COLO668 (cell line): ENCODE measurements at regions not wholly inside any gene's neighbourhood (a gene's known extent, or its start where the extent isn't known, plus 50 kb on each side); places are given as distances from the start of the nearest gene placed in this dataset.

Experiments used
- DNase-seq: peaks from one replicate; lab custom pipeline; 2025; ENCODE audit not compliant: unreplicated experiment; lab: John Stamatoyannopoulos, UW

DNA sequence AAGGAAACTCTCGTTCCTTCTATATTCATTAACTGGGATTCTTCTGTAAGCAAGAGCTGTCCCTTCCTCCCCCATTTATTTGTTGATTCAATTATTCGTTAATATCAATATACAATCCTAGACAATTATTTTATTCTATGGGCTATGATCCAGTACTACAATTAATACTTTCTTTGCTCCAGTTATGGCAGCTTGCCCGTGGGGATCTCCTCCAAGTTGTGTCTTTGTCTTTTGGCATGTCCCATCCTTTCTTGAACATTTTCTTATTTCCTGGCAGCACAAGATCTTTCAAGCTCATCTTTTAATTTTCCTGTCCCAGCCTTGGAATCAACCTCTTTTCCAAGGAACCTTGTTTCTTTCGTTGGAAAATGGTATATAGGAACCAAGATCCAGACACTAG is 249.3 kb downstream of the GAS1 start:
- no peak for DNase-seq

GRCh38 chr9:86697213-86697612 is 250.1 kb downstream of the GAS1 start:
- DNase-seq: no peak

GRCh38 chr9:86695910-86696424 is 251.3 kb downstream of the GAS1 start:
- no peak for DNase-seq

GRCh38 chr9:86690034-86690433 is 257.3 kb downstream of the GAS1 start:
- DNase-seq: no peak

DNA sequence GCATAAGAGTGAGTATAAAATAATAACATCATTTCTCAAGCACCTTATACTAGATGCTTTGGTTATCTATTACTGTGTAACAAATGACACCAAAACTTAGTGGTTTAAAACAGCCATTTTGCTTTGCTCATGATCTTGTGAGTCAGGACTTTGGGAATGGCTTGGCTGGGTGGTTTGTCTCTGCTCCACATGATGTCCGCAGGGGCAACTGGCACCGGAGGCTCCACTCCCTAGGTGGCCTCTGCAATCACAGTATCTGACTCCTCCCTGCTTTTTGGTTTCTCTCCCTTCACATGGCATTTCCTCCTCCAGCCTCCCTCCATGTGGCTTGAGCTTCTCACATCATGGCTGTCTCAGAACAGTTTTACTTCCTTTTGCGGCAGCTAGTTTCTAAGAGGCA is 259.5 kb downstream of the GAS1 start:
- DNase-seq: no peak

GRCh38 chr9:86685556-86685955 is 261.8 kb downstream of the GAS1 start:
- no peak for DNase-seq

DNA sequence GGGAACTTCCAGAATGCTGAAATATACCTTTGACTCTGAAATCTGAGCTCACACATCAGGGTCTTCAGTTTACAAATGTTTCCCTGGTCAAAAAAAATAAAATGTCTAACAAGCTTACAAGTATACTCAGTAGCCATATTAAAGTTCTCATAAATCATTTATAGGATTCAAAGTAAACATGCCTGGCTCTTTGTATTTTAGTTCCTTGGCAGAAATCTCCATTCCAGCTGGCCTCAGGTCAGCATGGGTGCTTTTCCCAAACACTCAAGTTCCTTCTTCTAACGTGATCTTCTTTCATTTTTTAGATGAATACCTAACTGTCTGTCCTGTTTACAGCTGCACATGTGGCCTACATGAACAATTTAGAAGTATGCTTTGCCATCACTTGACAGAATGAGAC is 263.2 kb downstream of the GAS1 start:
- no peak for DNase-seq

- DNase-seq: no peak
Observed at GRCh38 chr9:86682240-86682639, 265.1 kb downstream of the GAS1 start.

DNA sequence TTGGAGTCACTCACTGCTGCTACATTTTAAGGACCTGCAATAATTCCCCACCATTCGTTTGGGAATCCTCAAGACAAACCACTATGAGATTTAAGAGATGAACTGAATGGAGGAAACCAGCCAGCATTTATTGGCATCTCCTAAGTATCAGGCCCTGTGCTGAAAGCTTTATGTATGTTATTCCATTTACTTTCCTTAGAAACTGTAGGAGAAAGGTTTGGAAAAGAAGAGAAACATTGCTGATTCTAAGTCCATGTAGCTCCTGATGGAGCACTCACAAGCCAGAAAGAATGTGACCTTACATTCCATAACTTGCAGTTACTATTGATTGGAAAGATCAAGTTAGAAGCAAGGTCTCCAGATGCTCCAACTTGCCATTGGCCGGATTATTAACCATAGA is 267.4 kb downstream of the GAS1 start:
- no peak for DNase-seq

DNA sequence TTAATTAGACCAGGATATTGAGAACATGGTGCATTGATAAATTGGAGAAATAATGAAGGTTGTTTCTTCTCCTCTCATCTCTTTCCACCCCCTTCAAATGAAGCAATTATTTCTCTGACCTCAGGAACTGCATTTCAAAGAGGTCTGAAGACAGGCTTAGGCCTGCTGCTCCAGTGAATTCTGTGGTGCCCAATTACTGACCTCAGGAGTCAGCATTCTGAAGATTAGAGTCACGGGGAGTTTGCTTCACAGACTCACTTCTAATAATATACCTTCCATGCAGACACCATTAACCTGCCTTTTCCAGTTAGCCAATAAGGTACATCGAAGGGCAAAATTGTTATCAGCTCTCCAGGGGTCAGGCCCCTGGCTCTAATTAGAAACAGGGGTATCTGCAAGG is 270.9 kb downstream of the GAS1 start:
- no peak for DNase-seq

- DNase-seq: no peak
Observed at GRCh38 chr9:86675805-86676204, 271.5 kb downstream of the GAS1 start.

GRCh38 chr9:86674487-86674886 is 272.8 kb downstream of the GAS1 start:
- no peak for DNase-seq

DNA sequence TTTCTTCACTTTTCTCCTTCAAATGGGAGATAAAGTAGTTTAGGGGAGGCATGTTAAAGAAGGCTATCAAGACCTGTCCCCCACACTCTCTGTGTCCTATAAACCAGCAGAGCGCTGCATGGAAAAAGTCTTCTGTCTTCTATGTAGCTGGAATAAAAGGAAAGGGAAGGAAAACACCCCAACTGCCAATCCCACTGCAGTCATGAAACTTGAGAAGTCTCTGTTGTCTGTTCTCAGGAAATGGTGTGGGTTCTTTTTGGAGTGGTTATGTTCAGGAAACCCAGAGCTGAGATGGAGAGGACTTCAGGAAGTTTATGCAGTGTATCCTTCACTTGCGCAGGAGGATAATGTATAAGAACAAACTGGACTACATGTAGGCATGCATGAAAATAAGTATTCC is 274.3 kb downstream of the GAS1 start:
- no peak for DNase-seq

DNA sequence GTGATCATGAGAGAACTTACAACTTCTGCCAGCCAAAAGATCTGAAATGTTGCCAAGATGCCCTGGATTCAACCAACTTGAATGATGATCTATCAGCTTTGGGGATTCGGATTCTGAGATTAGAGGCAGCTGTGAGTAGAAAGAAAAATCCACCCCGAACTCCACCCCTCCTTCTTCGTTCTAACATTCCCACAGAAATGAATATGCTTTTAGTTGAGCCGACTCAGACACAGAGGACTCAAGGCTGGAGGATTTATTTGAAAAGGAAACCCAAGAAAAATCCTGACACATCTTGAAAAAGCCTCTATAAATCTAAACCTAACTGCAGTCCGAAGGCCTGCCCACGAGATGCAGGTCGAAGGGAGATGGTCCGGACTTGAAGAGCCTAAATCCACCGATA is 275.0 kb downstream of the GAS1 start:
- DNase-seq: no peak

DNA sequence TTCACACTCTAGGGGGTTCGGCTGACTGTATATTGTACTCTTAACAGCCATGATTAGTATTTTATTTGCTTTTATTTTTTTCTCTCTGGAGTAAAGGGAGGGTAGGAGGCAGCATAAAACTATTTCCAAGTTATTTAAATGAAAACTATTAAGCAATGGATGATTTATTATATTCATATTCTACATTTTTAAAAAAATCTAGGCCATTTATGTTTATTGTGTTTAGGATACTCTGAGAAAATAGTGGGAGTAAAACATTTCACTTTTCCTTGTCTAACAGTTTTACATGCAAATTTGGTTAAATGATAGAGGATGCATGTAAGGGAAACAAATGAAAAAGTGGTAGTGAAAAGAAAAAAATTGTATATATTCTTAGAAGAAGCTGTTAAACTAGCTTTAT is 276.3 kb downstream of the GAS1 start:
- no peak for DNase-seq

DNA sequence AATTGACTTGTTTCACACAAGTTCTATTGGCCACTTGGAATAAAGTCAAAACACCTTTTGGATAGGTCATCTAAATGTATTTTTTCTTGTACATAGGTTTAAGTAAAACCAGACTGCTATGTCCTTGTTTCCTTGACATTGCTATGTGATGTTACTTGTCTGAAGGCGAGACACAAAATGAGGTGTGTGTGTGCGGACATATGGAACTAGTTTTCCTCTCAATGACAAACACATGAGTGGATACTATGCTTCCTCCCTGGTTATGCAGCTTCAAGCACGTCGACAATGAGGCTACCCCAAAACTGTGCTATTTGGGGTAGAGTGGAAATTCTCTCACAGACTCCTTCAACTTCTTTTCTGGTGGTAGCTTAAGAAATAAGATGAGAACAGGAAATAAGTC is 276.8 kb downstream of the GAS1 start:
- no peak for DNase-seq

DNA sequence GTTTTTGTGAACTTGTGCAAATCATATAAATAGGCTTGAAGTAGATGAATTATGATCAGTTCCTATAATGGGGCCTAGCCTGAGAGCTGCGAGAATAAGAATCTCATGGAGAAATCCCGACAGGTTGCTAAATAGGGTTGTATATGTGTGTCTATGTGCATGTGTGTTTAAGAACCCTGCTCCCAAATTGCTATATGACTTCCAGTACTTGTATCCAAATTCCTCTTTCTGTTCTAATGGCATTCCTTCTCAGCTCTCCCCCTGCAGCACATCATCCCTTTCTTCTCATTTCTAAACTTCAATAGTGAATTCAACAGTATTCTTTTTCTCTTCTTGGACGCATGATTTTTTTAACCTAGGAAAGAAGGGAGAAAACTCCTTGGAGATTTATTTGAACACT is 277.2 kb downstream of the GAS1 start:
- no peak for DNase-seq

- DNase-seq: no peak
Observed at GRCh38 chr9:86669422-86669821, 277.9 kb downstream of the GAS1 start.

DNA sequence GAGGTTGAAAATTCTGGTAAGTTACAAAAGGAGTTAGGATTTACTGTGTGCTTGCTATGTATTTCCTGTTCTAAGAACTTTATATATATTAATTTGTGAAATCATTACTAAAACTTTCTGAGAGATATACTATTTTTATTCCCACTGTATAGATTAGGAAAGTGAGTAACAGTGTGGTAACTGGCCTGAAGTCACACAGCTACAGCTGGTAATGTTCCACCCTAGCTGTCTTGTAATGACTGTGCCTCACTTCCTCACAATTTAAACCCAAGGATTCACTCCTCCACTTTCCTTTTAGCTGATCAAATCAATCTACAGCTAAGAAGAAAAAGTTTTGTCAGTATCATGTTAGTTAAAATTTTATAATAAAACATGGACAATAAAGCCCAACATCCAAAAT is 278.8 kb downstream of the GAS1 start:
- DNase-seq: no peak

GRCh38 chr9:86667307-86667706 is 280.0 kb downstream of the GAS1 start:
- DNase-seq: no peak

DNA sequence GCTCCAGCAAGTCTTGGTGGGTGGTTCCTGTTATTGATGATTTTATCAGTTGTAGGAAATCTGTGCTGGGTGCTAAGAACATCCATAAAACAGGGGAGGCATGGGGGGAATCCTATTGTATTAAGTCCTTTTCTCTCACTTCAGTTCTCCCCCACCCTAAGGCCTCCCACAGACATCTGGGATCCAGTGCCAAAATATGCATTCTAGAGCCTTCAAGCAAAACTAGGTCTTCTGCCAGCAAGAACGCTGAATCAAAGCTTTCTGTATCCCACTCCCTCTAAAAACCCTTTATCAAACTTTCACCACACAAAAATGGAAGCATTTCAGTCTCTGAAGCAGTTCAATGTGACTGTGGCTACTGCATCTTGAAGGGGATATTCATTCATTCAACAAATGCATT is 281.9 kb downstream of the GAS1 start:
- no peak for DNase-seq

- DNase-seq: no peak
Observed at GRCh38 chr9:86664603-86665002, 282.7 kb downstream of the GAS1 start.

DNA sequence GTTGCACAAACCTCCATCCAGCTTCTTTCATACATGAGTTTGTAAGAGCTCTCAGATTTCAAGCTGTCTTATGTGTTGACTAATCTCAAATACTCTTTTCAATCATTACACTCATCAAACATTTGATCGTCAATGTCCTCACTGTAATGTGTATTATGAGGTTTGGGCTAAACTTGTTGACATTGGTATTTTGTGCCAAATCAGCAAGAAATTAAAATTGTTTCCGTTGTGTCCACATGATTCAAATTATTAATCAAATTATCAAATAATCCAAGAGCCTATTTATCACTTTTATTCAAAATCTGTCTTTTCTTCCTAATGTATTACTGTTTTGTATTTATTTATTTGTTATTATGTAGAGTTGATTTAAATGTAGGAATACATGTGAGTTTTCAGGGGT is 283.4 kb downstream of the GAS1 start:
- no peak for DNase-seq

GRCh38 chr9:86662890-86663468 is 284.3 kb downstream of the GAS1 start:
- no peak for DNase-seq
